SK-N-SH treated with all-trans-retinoic acid at 6 μM for 48 hours (cell line): ENCODE measurements at regions not wholly inside any gene's neighbourhood (a gene's known extent, or its start where the extent isn't known, plus 50 kb on each side); places are given as distances from the start of the nearest gene placed in this dataset.

Source experiments
- CREB5 ChIP-seq: fragments of 250-450 bp; sonication (Bioruptor Pico); IDR thresholded peaks from 2 replicates; pipeline ENCODE4 v1.5.1; 2020; ENCODE audit warnings: low read depth, mild to moderate bottlenecking, moderate library complexity
- OSR1 ChIP-seq: fragments of 250-450 bp; sonication (Bioruptor Pico); IDR thresholded peaks from 2 replicates; pipeline ENCODE4 v1.8.0; 2022; ENCODE audit warnings: moderate library complexity, mild to moderate bottlenecking, inconsistent platforms
- ZFP3 ChIP-seq: fragments of 250-450 bp; sonication (Bioruptor Pico); IDR thresholded peaks from 2 replicates; pipeline ENCODE4 v1.5.0; 2020; ENCODE audit warnings: mild to moderate bottlenecking, moderate library complexity
- ZFP30 ChIP-seq: fragments of 450-650 bp; formaldehyde crosslinking; IDR thresholded peaks from 2 replicates; pipeline ENCODE4 v1.5.0; 2022; ENCODE audit warnings: mild to moderate bottlenecking, moderate library complexity

- TF ChIP-seq ZFP30 (CRISPR knock-in tag) (no peak), CREB5 (CRISPR knock-in tag) (no peak), OSR1 (no peak), ZFP3 (CRISPR knock-in tag) (no peak)
These were observed 362.2 kb upstream of the SLCO3A1 start for GRCh38 chr15:91491101-91491950.
